ENCODE measurements at regions not wholly inside any gene's neighbourhood (a gene's known extent, or its start where the extent isn't known, plus 50 kb on each side); places are given as distances from the start of the nearest gene placed in this dataset.
A peak's percentile ranks its signal among the peaks of the same experiment; 100 is the strongest.

- Histone ChIP-seq H3K9ac (ENCODE audit: low read depth, low read length) (no peak overlapping the region), H2AK5ac (ENCODE audit: low read depth, low read length) (no peak overlapping the region), H4K20me1 (ENCODE audit: insufficient read depth, low read length) (no peaks in the 10 kb centered on the region), H3K36me3 (ENCODE audit: control insufficient read depth, insufficient read depth, low read length) (no peaks in the 10 kb centered on the region), H3K4me1 (ENCODE audit: control insufficient read depth, insufficient read depth, low read length) (no peaks in the 10 kb centered on the region), H3K9me1 (ENCODE audit: insufficient read depth, low read length) (no peaks in the 10 kb centered on the region), H2BK5ac (ENCODE audit: low read depth, low read length, poor library complexity, severe bottlenecking) (no peak overlapping the region), H3K9me3 (ENCODE audit: control insufficient read depth, insufficient read depth, low read length) (no peaks in the 10 kb centered on the region), H2AK9ac (replicated peaks; ENCODE audit: low read depth, low read length, poor library complexity) (no peak overlapping the region), H3K79me1 (ENCODE audit: low read depth in 1 of 2, low read length in 2 of 2) (no peaks in the 10 kb centered on the region), H3K56ac (ENCODE audit: extremely low read depth, insufficient read depth, low read length) (no peak overlapping the region), H3K23ac (ENCODE audit: low read depth, low read length) (no peak overlapping the region), H2BK15ac (ENCODE audit: low read depth, low read length) (no peak overlapping the region), H4K8ac (ENCODE audit: low read depth in 2 of 2, low read length in 2 of 2) (no peak overlapping the region), H3K4me2 (ENCODE audit: low read depth, low read length) (no peak overlapping the region), H2BK20ac (ENCODE audit: low read depth, low read length) (no peak overlapping the region), H4K91ac (ENCODE audit: insufficient read depth, low read depth, low read length) (no peak overlapping the region), H2AFZ (replicated peaks; ENCODE audit: low read length, poor library complexity) (no peak overlapping the region), H3K27me3 (ENCODE audit: control insufficient read depth, insufficient read depth, low read length) (no peaks in the 10 kb centered on the region), H4K5ac (ENCODE audit: low read depth, low read length) (no peak overlapping the region), H3K14ac (replicated peaks; ENCODE audit: low read depth, low read length) (no peak overlapping the region), H2BK120ac (ENCODE audit: low read depth, low read length) (no peak overlapping the region), H3K4me3 (ENCODE audit: insufficient read depth, low read depth, low read length) (no peak overlapping the region), H3K18ac (ENCODE audit: low read depth, low read length) (no peak overlapping the region), H3K4ac (ENCODE audit: low read depth, low read length) (no peak overlapping the region), H3K27ac (ENCODE audit: insufficient read depth, low read length) (no peak overlapping the region)
- BruUV-seq (replicated peaks) = no TSS peak
- POLR2A ChIA-PET (ENCODE audit: unreplicated experiment) = no interaction called here
- WGBS, 2 experiments (ENCODE audit: extremely low coverage in 2 of 2, insufficient read length in 1 of 2) = no CpG with 5 or more reads among the region's 1 CpG
- peak; percentile 49 for DNase-seq
- ATAC-seq (ENCODE audit: low read depth) = peak; percentile 17; the same call in 1 of the 2 replicates
- CTCF ChIA-PET = no interaction called here
- in situ Hi-C loops (cut with MboI; ENCODE audit: low sequenced_read_pairs) = no loop called here
- intact Hi-C loops (cut with micrococcal nuclease) = no loop called here
- no peak for TF ChIP-seq MAZ (IDR thresholded peaks at IDR 0.05; ENCODE audit: borderline replicate concordance, low read depth, low read length)
- TF ChIP-seq USF2 (IDR thresholded peaks at IDR 0.05; ENCODE audit: low read depth, low read length) = no peak
- TF ChIP-seq ELK1 (IDR thresholded peaks at IDR 0.05; ENCODE audit: borderline replicate concordance, low read depth, low read length) = no peak
- no peak for TF ChIP-seq CHD1 (IDR thresholded peaks at IDR 0.05; ENCODE audit: low read depth, low read length)
- no peak for TF ChIP-seq CEBPB (IDR thresholded peaks at IDR 0.05; ENCODE audit: low read depth, low read length)
- no peak for TF ChIP-seq RCOR1 (IDR thresholded peaks at IDR 0.05; ENCODE audit: insufficient replicate concordance, low read length)
- no peak for TF ChIP-seq FOS (IDR thresholded peaks at IDR 0.05; ENCODE audit: low read depth, low read length)
- TF ChIP-seq RFX5 (IDR thresholded peaks at IDR 0.05; ENCODE audit: low read depth, low read length) = no peak
- no peak for TF ChIP-seq NFE2L2 (IDR thresholded peaks at IDR 0.05; ENCODE audit: low read depth, low read length)
- no peak for TF ChIP-seq MXI1 (IDR thresholded peaks at IDR 0.05; ENCODE audit: borderline replicate concordance, low read depth, low read length)
- dilution Hi-C loops (cut with HindIII; ENCODE audit: low sequenced_read_pairs, unreplicated experiment) = no loop called here
Observed at GRCh38 chr4:137065311-137065710, 467.0 kb downstream of the PCDH18 start.

Measured in IMR-90 (cell line).